ENCODE measurements at regions not wholly inside any gene's neighbourhood (a gene's known extent, or its start where the extent isn't known, plus 50 kb on each side); places are given as distances from the start of the nearest gene placed in this dataset.

DNA sequence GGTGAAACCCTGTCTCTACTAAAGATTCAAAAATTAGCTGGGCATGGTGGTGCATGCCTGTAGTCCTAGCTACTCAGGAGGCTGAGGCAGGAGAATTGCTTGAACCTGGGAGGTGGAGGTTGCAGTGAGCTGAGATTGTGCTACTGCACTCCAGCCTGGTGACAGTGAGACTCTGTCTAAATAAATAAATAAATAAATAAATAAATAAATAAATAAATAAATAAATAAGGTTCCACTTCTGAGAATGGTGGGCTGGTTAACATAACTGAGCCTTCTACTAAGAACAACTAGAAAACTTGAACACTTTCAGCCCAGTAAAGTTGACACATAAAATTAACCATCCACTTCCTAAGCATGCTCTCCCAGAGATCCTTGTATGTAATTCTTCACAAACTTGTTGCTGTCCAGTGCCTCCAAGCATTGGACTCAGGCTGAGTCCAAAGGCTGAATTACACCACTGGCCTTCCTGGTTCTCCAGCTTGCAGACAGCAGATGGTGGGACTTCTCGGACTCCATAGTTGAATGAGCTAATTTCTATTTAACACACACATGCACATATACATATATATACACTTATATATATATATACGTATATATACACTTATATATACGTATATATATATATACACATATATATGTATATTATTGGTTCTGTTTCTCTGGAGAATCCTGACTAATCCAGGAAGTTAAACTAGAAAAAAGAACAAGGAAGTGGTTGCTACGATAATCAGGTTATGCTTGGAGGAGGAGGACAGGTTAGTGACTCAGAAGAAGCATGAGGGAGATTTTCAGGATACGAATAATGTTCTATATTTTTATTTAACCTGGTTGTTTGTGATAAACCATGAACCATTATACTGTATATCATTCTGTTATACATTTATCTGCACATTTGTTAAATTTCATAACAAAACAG lies 348.8 kb downstream of the METTL4 start:
- TF ChIP-seq ZC3H10 (CRISPR knock-in tag; IDR thresholded peaks at IDR 0.05) (no peak), BACH2 (CRISPR knock-in tag; IDR thresholded peaks at IDR 0.05; ENCODE audit: borderline replicate concordance) (no peak), PPARA (CRISPR knock-in tag; IDR thresholded peaks at IDR 0.05; ENCODE audit: borderline replicate concordance) (no peak)

Data from SK-N-SH treated with all-trans-retinoic acid at 6 μM for 48 hours (cell line).